Parathyroid adenoma (tissue), 2 donors: ENCODE measurements at regions not wholly inside any gene's neighbourhood (a gene's known extent, or its start where the extent isn't known, plus 50 kb on each side); places are given as distances from the start of the nearest gene placed in this dataset.

Experiments
- H2AFZ ChIP-seq: fragments of 300-600 bp; sonication (generic); one replicate; pipeline ENCODE4 v1.7.0; 2017; ENCODE audit warnings: antibody characterized with exemption, mild to moderate bottlenecking
- H3K27ac ChIP-seq: fragments of 300-600 bp; sonication (generic); one replicate; pipeline ENCODE4 v1.7.0; 2017
- H3K27me3 ChIP-seq: fragments of 300-600 bp; sonication (generic); one replicate; pipeline ENCODE4 v1.7.0; 2017; ENCODE audit warnings: low read length; ENCODE audit not compliant: control insufficient read depth, insufficient read depth
- H3K36me3 ChIP-seq: fragments of 300-600 bp; sonication (generic); one replicate; pipeline ENCODE4 v1.7.0; 2017; ENCODE audit warnings: low read length; ENCODE audit not compliant: control insufficient read depth, insufficient read depth
- H3K4me1 ChIP-seq: fragments of 300-600 bp; sonication (generic); one replicate; pipeline ENCODE4 v1.7.0; 2017; ENCODE audit warnings: control low read depth
- H3K4me2 ChIP-seq: fragments of 300-600 bp; sonication (generic); one replicate; pipeline ENCODE4 v1.7.0; 2017; ENCODE audit warnings: low read length
- H3K4me3 ChIP-seq: fragments of 300-600 bp; sonication (generic); one replicate; pipeline ENCODE4 v1.7.0; 2017; ENCODE audit warnings: low read depth, low read length
- H3K79me2 ChIP-seq: fragments of 300-600 bp; sonication (generic); one replicate; pipeline ENCODE4 v1.7.0; 2017; ENCODE audit warnings: control low read depth
- H3K9ac ChIP-seq: fragments of 300-600 bp; sonication (generic); one replicate; pipeline ENCODE4 v1.7.0; 2017; ENCODE audit warnings: mild to moderate bottlenecking
- H3K9me3 ChIP-seq: fragments of 300-600 bp; sonication (generic); one replicate; pipeline ENCODE4 v1.7.0; 2017; ENCODE audit warnings: low read length; ENCODE audit not compliant: control insufficient read depth
- CTCF ChIP-seq: fragments of 300-600 bp; sonication (generic); IDR thresholded peaks from one replicate; pipeline ENCODE4 v1.7.0; 2017; ENCODE audit warnings: antibody characterized with exemption, mild to moderate bottlenecking
- donor health status: primary hyperparathyroidism.

DNA sequence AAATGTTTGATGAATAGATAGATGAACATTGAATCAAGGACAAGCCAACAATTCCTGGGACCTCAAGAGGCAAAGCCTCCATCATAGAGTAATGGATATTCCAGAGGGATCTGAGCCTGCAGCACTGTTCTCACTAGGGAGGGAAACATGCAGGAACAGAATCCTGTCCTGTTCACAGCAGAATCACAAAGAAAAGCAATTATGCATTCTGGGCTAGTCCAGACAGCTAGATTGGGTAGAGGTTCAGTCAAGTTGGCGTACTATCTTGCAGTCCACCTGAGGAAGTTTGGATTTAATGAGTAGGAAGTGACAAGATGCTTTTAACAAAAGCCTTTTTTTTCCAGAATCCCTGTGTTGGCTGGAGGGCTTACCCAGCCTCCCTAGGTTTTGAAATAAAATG lies 314.5 kb upstream of the SEMA6D start:
- peaks cover 6% of the 10 kb centered on the region for H3K4me1 ChIP-seq
- H3K9me3 ChIP-seq = no peaks in the 10 kb centered on the region
- no peak for TF ChIP-seq CTCF

DNA sequence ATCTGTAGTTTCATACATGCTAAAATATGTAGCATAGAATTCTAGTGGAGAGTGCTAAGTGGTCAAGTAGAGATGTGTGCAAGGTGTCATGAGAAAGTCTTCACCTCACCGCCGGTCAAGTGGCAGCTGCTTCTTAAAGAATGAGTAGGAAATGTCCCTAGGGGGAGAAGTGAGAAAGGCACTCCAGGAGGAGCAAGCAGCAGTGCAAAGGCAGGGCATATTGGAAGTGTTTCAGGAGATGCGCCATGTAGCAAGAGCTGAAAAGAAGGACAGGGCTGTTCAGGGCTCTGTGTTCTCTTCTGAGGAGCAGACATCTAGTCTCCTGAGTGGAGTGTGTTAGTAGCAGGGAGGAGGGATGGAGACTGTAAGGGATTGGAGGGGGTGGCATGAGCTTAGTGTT lies 312.4 kb upstream of the SEMA6D start:
- no peak overlapping the region for H3K9ac ChIP-seq
- H3K4me2 ChIP-seq = no peak overlapping the region
- H2AFZ ChIP-seq = no peak overlapping the region
- H3K27ac ChIP-seq = no peak overlapping the region
- H3K36me3 ChIP-seq = no peaks in the 10 kb centered on the region
- no peak overlapping the region for H3K4me3 ChIP-seq
- H3K79me2 ChIP-seq = no peaks in the 10 kb centered on the region
- no peaks in the 10 kb centered on the region for H3K9me3 ChIP-seq
- no peak for TF ChIP-seq CTCF
- H3K4me1 ChIP-seq = no peaks in the 10 kb centered on the region
- no peaks in the 10 kb centered on the region for H3K27me3 ChIP-seq

More for the DNA sequence above, 314.5 kb upstream of the SEMA6D start:
- H3K9ac ChIP-seq = no peak overlapping the region
- H3K4me2 ChIP-seq = no peak overlapping the region
- no peaks in the 10 kb centered on the region for H3K36me3 ChIP-seq
- no peak overlapping the region for H2AFZ ChIP-seq
- H3K79me2 ChIP-seq = no peaks in the 10 kb centered on the region
- H3K4me3 ChIP-seq = no peak overlapping the region
- H3K27me3 ChIP-seq = no peaks in the 10 kb centered on the region
- H3K27ac ChIP-seq = no peak overlapping the region

DNA sequence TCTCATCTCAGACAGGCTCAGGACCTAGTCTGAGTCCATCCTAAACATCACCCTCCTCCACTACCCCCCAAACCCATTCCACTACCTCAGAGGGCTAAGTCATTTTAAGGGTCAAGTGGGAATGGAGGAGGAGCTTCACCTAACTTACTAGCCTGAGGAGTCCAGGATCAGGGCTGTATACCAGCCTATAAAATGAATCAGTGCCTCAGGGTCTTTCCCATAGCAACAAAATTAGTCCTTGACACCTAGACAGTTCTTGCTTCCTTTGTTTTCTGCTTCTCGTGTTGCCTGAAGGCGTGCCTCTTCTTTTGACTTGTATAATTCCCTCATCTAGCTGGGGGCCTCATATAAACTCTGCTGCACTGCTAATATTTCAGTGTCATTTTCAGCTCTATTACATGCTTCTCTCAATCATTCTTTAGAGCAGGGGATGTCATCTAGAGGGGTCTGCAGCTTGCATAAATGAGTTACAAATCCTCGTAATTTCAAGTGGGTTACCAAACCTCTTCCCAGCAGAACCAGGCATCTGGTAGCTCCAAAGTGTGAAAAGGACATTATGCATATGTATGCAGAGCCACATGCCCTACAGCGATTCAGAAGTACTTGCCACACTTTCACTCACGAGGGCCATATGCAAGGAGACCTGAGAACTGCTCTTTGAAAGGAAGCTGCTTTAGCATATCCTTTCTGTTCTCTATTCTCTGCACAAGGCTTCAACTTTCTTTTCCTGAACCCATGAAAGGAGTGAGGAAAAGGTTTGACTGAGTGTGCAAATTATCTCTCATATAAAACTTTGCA lies 311.7 kb upstream of the SEMA6D start:
- Histone ChIP-seq H3K4me1 (no peaks in the 10 kb centered on the region), H3K27me3 (no peaks in the 10 kb centered on the region), H3K4me3 (no peak overlapping the region), H3K36me3 (no peaks in the 10 kb centered on the region), H3K27ac (no peak overlapping the region), H3K4me2 (no peak overlapping the region), H3K9me3 (no peaks in the 10 kb centered on the region), H3K9ac (no peak overlapping the region), H2AFZ (no peak overlapping the region), H3K79me2 (no peaks in the 10 kb centered on the region)
- TF ChIP-seq CTCF = no peak

DNA sequence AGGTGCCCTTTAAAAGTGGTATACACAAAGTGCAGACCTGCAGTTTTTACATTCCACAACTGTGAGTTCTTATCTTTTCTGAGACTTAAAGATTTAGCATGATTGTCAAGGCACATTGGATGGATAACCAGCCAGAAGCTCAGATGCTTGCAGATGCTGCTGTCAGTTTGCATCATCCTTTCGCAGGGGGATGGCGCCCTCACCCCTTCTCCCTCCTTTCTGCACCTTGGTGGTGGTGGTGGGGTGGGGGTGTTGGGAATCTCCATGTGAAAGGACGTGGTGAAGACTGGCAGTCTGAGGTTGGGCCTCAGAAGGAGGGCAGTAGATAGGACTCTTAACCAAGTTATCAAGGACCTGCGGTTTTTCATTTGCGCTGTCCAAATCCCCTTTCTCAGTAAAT lies 309.6 kb upstream of the SEMA6D start:
- H2AFZ ChIP-seq = no peak overlapping the region
- H3K27ac ChIP-seq = no peak overlapping the region
- TF ChIP-seq CTCF = no peak
- no peaks in the 10 kb centered on the region for H3K27me3 ChIP-seq
- H3K79me2 ChIP-seq = no peaks in the 10 kb centered on the region
- H3K4me2 ChIP-seq = no peak overlapping the region
- H3K4me1 ChIP-seq = no peaks in the 10 kb centered on the region
- no peak overlapping the region for H3K4me3 ChIP-seq
- no peak overlapping the region for H3K9ac ChIP-seq
- no peaks in the 10 kb centered on the region for H3K9me3 ChIP-seq
- no peaks in the 10 kb centered on the region for H3K36me3 ChIP-seq

DNA sequence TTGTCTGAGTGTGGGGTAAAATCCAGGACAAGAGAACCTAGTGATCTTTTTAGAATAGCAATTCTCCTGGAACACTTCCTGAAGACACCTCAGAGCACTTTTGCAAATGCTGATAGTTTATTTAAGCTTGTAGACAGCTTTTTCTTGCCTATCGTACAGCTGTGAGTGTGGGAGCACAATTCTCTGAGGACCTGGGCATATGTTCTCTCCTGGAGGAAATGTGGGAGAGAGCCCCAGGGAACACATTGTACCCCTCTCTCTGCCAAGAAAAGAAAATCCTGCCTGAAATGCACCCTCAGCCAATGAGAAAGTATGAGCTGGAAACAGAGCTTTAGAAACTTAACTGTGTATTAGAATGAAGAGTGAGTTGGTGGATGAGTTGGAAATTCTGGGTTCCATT lies 308.3 kb upstream of the SEMA6D start:
- H3K36me3 ChIP-seq = no peaks in the 10 kb centered on the region
- no peak for TF ChIP-seq CTCF
- H3K9ac ChIP-seq = no peak overlapping the region
- no peak overlapping the region for H2AFZ ChIP-seq
- H3K4me1 ChIP-seq = no peaks in the 10 kb centered on the region
- H3K4me3 ChIP-seq = no peak overlapping the region
- no peaks in the 10 kb centered on the region for H3K9me3 ChIP-seq
- H3K27ac ChIP-seq = no peak overlapping the region
- H3K4me2 ChIP-seq = no peak overlapping the region
- no peaks in the 10 kb centered on the region for H3K27me3 ChIP-seq
- H3K79me2 ChIP-seq = no peaks in the 10 kb centered on the region
